ENCODE measurements at regions not wholly inside any gene's neighbourhood (a gene's known extent, or its start where the extent isn't known, plus 50 kb on each side); places are given as distances from the start of the nearest gene placed in this dataset.
"Not testable (repeated sequence)": the region's sequence is repeated elsewhere in the genome, so short reads cannot be mapped to it uniquely, and the experiment has no call there.

- intact Hi-C loops (cut with micrococcal nuclease): no loop called here
- Histone ChIP-seq H3K4me1 (no peaks in the 10 kb centered on the region), H3K9me3 (replicated peaks) (no peaks in the 10 kb centered on the region), H3K27ac (replicated peaks) (no peak overlapping the region), H3K4me3 (no peak overlapping the region), H3K27me3 (ENCODE audit: low read depth) (no peaks in the 10 kb centered on the region), H3K36me3 (no peaks in the 10 kb centered on the region)
- DNase-seq: no peak
- TF ChIP-seq CTCF (IDR thresholded peaks at IDR 0.05; ENCODE audit: borderline replicate concordance): no peak
Observed at GRCh38 chrX:110914281-110914680, 118.7 kb upstream of the CHRDL1 start.

- H3K27ac ChIP-seq (replicated peaks); H3K27me3 ChIP-seq (ENCODE audit: low read depth); H3K36me3 ChIP-seq; DNase-seq; H3K4me1 ChIP-seq; intact Hi-C loops (cut with micrococcal nuclease); H3K4me3 ChIP-seq; H3K9me3 ChIP-seq (replicated peaks): not testable (repeated sequence)
Observed at GRCh38 chrX:110904747-110905146, 109.1 kb upstream of the CHRDL1 start.

- peaks cover 33% of the 10 kb centered on the region for H3K9me3 ChIP-seq (replicated peaks)
- no peak for DNase-seq
- intact Hi-C loops (cut with micrococcal nuclease): no loop called here
Observed at GRCh38 chrX:110881971-110882370, 86.4 kb upstream of the CHRDL1 start.

GRCh38 chrX:110877326-110877725, 81.7 kb upstream of the CHRDL1 start:
- H3K27ac ChIP-seq (replicated peaks): no peak overlapping the region
- peaks cover 22% of the 10 kb centered on the region for H3K9me3 ChIP-seq (replicated peaks)
- no peaks in the 10 kb centered on the region for H3K36me3 ChIP-seq
- DNase-seq: no peak
- intact Hi-C loops (cut with micrococcal nuclease): no loop called here
- no peaks in the 10 kb centered on the region for H3K4me1 ChIP-seq
- no peak overlapping the region for H3K4me3 ChIP-seq
- no peaks in the 10 kb centered on the region for H3K27me3 ChIP-seq (ENCODE audit: low read depth)
- no peak for TF ChIP-seq CTCF (IDR thresholded peaks at IDR 0.05; ENCODE audit: borderline replicate concordance)

More at GRCh38 chrX:110881971-110882370, 86.4 kb upstream of the CHRDL1 start:
- Histone ChIP-seq H3K36me3 (no peaks in the 10 kb centered on the region), H3K27ac (replicated peaks) (no peak overlapping the region), H3K4me1 (no peaks in the 10 kb centered on the region), H3K27me3 (ENCODE audit: low read depth) (no peaks in the 10 kb centered on the region), H3K4me3 (no peak overlapping the region)
- no peak for TF ChIP-seq CTCF (IDR thresholded peaks at IDR 0.05; ENCODE audit: borderline replicate concordance)

GRCh38 chrX:110871839-110872238, 76.2 kb upstream of the CHRDL1 start:
- intact Hi-C loops (cut with micrococcal nuclease): no loop called here
- H3K27me3 ChIP-seq (ENCODE audit: low read depth): no peaks in the 10 kb centered on the region
- DNase-seq: no peak

GRCh38 chrX:110866421-110866820, 70.8 kb upstream of the CHRDL1 start:
- TF ChIP-seq CTCF (IDR thresholded peaks at IDR 0.05; ENCODE audit: borderline replicate concordance): no peak
- DNase-seq: no peak
- H3K9me3 ChIP-seq (replicated peaks): no peaks in the 10 kb centered on the region
- H3K27ac ChIP-seq (replicated peaks): no peak overlapping the region
- intact Hi-C loops (cut with micrococcal nuclease): no loop called here
- H3K4me1 ChIP-seq: no peaks in the 10 kb centered on the region
- no peaks in the 10 kb centered on the region for H3K36me3 ChIP-seq
- H3K4me3 ChIP-seq: no peak overlapping the region
- H3K27me3 ChIP-seq (ENCODE audit: low read depth): no peaks in the 10 kb centered on the region

More at GRCh38 chrX:110871839-110872238, 76.2 kb upstream of the CHRDL1 start:
- Histone ChIP-seq H3K27ac (replicated peaks) (no peak overlapping the region), H3K4me1 (no peaks in the 10 kb centered on the region), H3K9me3 (replicated peaks) (no peaks in the 10 kb centered on the region), H3K36me3 (no peaks in the 10 kb centered on the region), H3K4me3 (no peak overlapping the region)
- TF ChIP-seq CTCF (IDR thresholded peaks at IDR 0.05; ENCODE audit: borderline replicate concordance): no peak
